ENCODE measurements at regions not wholly inside any gene's neighbourhood (a gene's known extent, or its start where the extent isn't known, plus 50 kb on each side); places are given as distances from the start of the nearest gene placed in this dataset.

DNA sequence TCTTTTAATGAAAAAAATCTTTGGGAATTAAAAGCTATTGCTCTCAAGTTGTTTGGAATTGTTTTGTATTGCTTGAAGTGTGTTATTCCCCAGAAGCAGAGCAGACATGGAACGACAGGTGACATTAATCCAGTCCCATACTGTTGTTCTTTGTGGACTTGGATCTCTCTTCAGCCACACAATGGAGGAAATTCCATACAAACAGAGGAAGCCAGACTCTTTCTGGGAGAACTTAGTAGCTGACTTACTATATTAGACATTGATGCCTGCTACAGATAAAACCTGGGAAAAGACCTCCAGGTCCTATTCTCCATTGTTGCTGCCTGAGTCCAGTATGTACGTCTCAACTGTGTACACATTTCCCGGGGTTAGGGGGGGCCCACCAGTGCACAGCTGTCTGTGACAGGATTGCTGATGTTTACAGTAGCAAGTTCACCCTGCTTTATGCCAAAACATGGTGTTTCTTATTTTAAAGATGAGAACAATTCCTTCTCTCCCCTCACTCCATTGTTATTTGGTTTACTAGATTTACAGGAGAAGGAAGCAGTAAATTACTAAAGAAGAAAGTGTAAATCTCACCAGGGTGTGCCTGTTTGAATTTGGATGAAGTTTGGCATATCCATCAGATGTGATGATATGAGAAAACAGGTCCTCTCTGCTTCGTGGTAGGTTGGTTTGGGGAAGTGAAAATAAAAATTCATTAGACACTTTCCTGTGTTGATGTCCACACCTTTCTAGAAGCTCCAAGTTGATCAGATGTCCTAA is 142.4 kb upstream of the RBBP8 start:
- no peak for TF ChIP-seq POLR2A (IDR thresholded peaks at IDR 0.05)
- TF ChIP-seq, protein P1, sequence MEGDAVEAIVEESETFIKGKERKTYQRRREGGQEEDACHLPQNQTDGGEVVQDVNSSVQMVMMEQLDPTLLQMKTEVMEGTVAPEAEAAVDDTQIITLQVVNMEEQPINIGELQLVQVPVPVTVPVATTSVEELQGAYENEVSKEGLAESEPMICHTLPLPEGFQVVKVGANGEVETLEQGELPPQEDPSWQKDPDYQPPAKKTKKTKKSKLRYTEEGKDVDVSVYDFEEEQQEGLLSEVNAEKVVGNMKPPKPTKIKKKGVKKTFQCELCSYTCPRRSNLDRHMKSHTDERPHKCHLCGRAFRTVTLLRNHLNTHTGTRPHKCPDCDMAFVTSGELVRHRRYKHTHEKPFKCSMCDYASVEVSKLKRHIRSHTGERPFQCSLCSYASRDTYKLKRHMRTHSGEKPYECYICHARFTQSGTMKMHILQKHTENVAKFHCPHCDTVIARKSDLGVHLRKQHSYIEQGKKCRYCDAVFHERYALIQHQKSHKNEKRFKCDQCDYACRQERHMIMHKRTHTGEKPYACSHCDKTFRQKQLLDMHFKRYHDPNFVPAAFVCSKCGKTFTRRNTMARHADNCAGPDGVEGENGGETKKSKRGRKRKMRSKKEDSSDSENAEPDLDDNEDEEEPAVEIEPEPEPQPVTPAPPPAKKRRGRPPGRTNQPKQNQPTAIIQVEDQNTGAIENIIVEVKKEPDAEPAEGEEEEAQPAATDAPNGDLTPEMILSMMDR (IDR thresholded peaks at IDR 0.05): no peak

All from Peyer's patch (tissue), 4 donors.